GM18861 (cell line): ENCODE measurements at regions not wholly inside any gene's neighbourhood (a gene's known extent, or its start where the extent isn't known, plus 50 kb on each side); places are given as distances from the start of the nearest gene placed in this dataset.

ENCODE experiments used
- ATAC-seq: cut with Tn5 transposase; IDR thresholded peaks from one replicate; pipeline ENCODE4 v1.9.1; 2021; ENCODE audit not compliant: unreplicated experiment

DNA sequence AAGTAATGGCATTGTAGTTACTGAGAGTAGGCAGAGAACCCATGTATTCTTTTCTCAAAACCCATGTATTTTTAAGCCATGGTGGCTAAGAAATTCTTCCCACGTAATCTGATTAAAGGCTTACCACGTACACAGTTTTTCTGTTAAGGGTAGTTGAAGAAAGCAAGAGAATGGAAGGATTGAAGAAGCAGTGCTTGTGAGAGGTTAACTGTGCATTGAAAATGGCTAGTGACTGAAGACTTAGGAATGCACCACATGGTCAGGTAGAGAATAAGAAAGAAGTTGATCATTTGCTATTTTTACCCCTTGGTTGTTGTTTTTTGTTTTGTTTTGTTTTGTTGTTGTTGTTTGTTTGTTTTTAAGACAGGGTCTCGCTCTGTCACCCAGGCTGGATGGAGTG, 178.9 kb upstream of the SNX7 start:
- ATAC-seq = no peak

DNA sequence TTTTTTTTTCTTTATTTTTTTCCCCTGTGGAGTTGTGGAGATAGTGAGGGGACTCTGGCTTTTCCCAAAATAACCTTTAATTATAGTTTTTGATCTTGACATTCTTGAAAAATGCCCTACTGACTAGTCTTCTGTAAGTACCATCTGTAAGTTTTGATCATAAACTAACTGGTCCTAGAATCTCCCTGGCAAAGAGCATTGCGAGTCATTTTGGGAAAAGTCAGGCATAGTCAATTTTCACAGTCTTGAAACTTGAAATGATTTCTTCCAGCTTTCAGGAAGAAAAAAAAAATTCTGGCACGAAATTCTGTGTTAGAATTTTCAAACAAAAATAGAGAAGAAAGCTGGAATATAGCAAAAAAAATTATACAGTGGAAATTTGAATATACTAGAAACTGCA, 181.2 kb upstream of the SNX7 start:
- ATAC-seq = no peak

- ATAC-seq = no peak
These were observed 183.4 kb upstream of the SNX7 start for GRCh38 chr1:98478121-98478520.

GRCh38 chr1:98472878-98473277, 188.6 kb upstream of the SNX7 start:
- ATAC-seq = no peak

DNA sequence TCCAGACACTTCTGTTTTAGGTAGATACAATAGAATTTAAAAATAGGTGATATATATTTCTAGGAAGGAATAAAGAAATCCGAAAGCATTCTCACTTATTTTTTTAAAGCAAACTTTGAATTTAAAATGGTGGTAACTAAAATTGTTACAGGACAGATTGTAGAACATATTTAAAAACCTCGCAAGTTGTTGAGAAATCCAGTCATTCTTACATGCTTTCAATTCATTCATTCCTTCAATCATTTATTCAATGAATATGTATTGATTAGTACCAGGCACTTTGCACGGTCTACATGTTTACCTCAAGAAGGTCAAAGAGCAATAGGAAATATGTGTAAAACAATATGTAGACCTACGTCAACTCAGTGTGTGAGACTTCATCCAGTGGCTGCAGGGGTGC, 189.9 kb upstream of the SNX7 start:
- no peak for ATAC-seq

DNA sequence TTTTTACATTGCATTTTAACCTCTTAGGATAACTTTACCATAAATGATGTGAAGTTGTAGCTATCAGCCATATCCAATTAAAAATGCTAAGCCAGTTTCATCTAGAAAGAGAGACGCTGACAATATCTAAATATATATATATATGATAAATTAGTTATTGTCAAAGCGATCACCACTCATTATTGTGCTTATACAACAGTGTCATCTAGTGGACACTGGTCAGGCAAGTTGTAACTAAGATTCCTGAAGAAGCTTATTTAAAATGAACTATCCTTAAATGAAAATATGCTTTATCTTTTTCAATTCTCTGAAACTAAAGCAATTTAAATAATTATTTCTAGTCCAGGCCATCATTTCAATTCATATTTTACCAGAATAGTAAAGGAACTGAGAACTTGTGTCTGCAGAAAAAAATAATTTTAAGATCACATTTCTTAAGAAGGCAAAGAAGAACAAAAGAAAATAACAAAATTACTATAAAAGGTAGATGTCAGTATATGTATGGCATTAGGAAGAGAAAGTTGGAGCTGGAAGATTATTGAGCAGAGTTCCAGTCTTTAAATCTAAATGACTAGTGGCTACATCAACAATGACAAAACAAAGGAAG, 193.3 kb upstream of the SNX7 start:
- ATAC-seq = no peak

DNA sequence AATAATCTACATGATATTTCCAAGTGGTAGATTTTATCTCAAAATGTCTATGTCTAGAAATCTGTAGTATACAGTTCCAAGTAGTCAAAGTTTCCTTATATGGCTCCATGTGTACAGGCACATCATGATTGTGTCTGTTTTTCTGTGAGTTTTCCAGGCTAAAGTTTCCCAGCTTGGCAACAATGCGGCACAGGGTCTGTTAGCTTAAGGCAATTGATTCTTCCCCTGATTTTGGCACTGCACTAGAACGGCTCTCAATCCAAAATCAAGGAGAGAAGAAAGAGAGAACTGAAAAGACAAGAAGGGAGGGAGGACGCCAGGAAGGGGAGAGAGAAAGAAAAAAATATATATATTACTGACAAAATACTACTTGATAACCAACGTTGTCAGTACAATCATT, 193.9 kb upstream of the SNX7 start:
- ATAC-seq = no peak

- no peak for ATAC-seq
These were observed 194.4 kb upstream of the SNX7 start for GRCh38 chr1:98467122-98467521.

DNA sequence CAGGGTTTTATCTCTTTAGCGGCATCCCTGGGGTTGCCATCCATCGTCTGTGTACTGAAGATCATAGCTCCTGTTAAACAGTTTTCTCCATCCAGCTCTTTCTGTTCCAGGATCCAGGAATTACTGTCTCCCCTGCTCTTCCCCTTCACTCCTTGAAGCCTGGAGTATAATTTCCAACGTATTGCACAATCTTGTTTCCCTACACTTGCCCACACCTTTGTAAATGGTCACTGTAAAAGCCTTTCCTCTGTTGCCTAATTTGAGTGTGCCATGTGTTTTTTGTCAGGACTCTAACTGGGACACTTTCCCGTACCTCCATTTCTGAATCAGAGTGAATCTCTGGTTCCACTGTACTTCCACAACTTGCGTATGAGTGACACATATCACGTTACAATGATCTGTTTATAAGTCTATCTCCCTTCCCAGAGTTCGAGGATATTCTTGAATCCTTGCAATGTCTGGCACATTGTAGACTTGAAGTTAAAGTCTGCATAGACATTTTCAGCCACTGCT, 199.6 kb upstream of the SNX7 start:
- ATAC-seq = no peak

GRCh38 chr1:98460136-98460535, 201.4 kb upstream of the SNX7 start:
- ATAC-seq = no peak

DNA sequence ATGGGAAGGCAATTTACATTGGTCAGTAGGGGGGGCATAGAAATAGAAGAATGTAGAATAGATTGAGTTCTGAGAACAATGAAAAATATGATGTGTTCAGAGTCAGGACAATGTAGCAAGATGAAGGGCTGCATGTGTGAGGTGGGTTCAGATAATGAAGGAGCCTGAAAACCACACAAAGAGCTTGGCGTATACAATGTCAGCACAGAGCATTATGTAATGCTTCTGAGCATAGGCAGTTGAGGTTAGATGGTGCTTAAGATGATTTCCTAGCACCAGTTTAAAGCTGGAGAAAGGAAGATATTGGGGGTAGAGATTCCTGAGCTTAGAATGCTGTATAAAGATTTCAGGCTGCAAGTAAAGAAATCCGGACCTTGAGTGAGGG, 202.0 kb upstream of the SNX7 start:
- ATAC-seq = no peak

DNA sequence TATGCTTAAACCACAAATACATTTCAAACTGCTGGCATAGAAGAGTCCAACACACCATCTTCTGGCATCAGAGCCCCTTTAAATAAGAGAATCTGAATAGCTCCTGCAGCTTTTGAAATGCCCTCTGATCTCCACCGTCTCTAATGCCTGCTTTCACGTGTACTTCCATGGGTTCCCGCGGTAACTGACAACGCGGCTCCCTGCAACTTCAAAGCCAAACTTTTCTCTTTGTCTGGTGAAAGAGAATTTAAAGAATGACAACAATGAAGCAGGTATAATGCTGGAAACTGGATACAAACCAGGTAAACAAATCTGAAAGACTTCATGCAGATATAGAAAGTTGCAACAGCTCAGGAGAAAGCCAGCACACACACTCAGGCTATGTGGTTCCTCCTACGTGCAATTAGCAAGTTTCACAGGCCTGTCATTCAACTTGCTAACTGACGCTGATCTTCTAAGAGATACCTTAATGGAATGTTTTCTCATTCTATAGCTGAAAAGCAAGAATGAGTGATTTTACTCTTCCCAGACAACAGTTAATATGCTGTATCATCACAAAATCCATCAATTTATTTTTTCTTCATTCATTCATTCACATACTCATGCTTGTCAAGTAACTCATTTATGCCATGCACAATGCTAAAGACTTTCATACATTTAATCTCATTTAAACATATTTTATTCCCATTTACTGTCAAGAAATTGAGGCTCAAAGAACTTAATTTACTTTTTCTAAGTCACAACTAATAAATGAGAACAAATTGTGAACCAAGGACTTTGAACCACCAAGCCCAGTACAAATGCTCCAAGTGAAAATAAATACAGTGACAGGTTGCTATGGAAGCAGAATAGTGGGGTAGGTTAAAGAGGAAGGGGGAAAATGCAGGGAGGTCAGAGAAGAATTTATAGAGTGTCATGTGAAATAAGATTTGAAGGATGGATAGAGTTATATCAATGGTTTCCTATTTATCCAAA, 202.7 kb upstream of the SNX7 start:
- ATAC-seq = no peak

DNA sequence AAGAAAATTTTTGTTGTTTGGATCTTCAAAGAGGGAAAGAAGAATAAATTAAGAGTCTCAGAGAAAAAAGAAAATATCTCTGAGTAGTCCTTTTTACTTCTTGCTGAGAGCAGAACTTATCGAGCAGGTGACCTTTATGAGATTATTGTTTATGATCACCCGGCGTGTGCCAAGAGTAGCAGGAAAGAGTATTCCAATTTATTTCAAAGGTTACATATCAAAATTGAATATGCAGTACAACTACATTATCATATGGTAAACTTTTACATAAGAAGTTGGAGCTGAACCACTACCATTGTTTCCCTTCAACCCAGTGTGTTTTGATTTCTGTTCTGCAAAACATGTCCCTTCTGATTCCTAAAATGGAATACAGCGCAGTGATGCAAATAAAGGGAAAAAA, 204.3 kb upstream of the SNX7 start:
- no peak for ATAC-seq

DNA sequence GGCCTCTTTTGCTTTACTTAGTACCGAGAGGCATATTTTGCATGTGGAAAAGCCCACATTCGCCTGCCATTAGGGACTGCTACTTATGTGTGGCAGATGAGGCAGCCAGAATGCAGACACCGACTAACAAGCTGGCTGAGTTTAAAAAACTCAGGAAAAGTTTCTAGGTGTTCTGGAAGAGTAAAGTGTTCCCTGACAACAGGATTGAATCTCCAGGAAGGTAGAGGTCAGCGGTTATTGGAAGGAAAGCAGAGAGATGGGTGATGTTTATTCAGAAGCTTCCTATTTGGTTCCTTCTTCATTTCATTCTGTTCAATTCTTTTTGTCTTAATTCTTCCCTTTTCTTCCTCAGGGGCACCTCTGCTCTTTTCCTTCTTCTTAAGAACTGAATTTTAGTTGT, 206.9 kb upstream of the SNX7 start:
- no peak for ATAC-seq

- no peak for ATAC-seq
These were observed 208.5 kb upstream of the SNX7 start for GRCh38 chr1:98453066-98453465.

- ATAC-seq = no peak
These were observed 209.4 kb upstream of the SNX7 start for GRCh38 chr1:98452162-98452561.

DNA sequence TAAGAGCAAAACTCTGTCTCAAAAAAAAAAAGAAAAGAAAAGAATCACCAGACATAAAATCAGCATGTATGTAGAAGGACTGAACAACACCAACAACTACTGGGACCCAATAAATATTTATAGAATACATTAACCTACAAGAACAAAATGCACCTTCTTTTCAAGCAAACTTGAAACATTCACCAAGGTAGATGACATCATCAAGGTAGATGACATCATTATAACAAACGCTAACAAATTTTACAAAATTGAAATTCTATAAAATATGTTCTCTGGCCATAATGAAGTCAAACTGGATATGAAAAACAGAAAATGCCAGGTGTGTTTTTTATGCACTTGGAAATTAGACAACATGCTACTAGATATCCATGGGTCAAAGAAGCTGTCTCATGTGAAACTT, 220.2 kb upstream of the SNX7 start:
- ATAC-seq = no peak

DNA sequence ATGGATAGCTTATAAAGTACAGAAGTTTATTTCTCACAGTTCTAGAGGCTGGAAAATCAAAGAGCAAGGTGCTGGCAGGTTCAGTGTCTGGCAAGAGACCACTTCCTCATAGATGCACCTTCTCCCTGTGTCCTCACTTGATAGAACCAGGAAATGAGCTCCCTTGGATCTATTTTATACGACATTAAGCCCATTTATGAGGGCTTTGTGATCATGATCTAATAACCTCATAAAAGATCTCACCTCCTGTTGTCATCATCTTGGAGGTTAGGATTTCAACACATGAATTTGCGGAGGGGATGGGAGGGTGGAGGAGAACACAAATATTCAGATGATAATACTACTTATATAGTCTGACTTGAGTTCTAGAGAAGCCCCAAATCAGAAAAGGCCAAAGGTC, 222.1 kb upstream of the SNX7 start:
- ATAC-seq = no peak

DNA sequence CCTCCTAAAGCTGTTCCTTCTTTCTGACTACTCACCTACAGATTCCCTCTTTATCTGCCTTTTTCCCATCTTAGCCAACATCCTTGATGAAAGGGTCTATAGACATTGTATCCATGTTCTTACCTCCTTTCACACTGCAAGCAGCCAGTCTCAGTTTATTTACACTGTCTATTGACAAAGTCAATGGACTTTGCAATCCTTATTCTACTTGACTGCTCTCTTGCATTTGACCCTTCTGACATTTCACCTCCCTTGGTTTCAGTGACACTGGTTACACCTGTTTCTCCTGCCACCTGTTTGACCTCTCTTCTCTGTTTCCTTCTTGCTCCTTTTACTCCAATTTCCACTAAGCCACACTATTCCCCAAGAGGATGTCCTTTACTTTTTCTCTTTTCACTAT, 224.0 kb upstream of the SNX7 start:
- no peak for ATAC-seq

DNA sequence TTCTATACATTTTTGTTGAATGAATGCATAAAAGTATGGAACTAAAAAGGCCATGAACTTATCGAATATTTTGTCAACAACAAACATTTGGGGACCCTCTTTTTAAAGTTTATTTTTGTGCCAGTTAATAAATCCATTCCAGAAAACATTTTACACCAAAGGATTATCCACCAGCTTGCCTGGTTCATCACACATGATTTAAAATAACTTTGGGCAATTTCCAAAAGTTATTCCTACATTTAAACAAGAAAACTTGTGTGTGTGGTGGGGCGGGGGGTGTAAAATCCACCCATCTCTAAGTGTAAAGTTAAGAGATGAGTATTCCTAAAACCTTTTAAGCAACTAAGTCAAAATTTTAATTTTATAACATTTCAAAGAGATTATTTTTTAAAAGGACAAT, 224.5 kb upstream of the SNX7 start:
- ATAC-seq = no peak

- no peak for ATAC-seq
These were observed 231.5 kb upstream of the SNX7 start for GRCh38 chr1:98429965-98430443.

DNA sequence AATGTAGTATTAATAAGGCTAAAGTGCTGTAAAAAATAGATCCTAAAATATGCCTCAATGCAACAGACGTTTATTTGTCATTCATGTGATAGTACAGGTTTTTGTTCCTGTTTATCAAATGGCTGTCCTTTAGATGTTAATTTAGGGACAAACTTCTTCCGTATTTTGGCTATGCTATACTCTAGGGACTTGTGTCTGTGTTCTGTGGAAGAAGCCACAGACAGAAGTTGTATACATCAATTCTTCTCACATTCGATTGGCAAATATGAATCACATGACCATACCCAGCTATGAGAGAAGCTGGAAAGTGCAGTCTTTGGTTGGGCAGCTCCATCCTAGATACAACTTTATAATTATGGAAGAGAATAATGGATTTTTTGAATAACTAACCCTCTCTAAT, 232.7 kb upstream of the SNX7 start:
- ATAC-seq = no peak
